HG03354 (cell line): ENCODE measurements at regions not wholly inside any gene's neighbourhood (a gene's known extent, or its start where the extent isn't known, plus 50 kb on each side); places are given as distances from the start of the nearest gene placed in this dataset.

Experiments
- ATAC-seq: cut with Tn5 transposase; IDR thresholded peaks from one replicate; pipeline ENCODE4 v1.9.1; 2021; ENCODE audit warnings: mild to moderate bottlenecking; ENCODE audit not compliant: unreplicated experiment, poor library complexity, severe bottlenecking

DNA sequence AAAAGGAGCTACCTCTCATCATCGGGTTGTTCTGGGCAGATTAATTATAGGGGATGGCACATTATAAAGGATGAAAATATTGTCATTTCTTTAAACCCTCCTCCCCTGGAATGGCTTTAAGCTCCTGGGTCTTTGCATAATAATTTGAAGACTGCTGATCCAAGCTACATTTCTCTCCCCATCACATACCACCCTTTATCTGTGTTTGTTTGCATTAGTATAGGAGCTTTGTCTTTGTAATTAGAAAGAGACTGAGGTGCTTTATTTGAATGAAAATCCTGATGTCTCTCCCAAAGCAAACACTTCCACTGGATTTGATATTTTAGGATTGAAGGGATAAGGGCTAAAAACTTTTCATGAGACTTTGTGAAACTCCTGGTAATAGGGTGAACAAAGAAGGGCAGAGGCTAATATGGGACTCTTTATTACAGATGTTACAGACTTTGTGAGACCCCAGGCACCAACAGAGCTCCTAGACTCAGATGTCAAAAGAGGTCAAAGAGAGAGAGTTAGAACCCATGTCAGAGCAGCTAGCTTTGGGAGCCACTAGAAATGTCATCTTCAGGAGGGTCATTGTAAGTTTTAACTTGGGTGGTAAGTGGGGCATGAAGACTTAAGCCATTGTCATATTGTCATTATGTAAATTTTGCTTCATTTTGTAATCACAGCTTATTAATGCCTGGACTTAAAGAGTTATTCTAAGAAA is 75.3 kb upstream of the RXFP2 start:
- ATAC-seq = no peak

DNA sequence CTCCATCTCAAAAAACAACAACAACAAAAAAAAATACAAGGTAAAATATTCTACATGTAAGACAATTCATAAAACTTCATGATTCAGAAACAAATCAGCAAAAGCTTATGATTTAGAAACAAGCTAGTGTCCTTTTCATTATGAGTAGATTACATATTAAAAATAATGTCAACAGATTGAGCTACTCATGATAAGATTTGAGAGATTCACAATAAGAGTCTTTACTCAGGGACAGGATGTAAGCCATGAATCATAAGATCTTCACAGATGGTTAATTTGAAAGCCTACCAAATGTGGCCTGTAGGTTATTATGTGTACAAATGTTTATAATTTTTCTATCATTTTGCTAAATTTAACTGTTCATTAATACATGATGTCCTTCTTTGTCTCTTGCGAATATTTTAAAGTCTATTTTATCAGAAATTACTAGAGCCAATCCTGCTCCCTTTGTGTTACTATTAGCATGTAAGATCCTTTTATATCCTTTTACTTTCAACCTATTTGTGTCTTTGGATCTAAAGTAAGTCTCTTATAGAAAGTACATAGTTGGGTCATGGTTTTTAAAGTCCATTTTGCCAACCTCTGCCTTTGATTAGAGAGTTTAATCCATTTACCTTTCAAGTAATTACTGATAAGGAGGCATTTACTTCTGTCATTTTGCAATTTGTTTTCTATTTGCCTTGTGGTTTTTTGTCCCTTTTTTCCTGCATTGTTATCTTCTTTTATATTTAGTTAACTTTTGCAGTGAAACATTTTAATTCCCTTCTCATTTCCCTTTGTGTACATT is 68.3 kb upstream of the RXFP2 start:
- no peak for ATAC-seq

DNA sequence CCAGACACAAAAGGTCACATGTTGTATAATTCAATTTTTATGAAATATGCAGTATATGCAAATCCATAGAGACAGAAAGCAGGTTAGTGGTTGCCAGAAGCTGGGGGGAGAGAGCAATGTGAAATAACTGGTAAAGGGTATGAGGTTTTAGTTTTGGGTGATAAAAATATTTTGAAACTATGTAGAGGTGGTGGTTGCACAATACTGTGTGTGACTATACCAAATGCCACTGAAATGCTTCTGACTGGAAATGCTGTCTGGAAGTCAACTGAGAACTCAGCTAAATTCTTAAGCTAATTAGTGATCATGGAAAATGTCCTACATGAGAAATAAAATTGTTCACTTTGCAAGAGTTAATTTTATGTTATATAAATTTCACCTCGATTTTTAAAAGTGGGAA is 65.3 kb upstream of the RXFP2 start:
- ATAC-seq = no peak

DNA sequence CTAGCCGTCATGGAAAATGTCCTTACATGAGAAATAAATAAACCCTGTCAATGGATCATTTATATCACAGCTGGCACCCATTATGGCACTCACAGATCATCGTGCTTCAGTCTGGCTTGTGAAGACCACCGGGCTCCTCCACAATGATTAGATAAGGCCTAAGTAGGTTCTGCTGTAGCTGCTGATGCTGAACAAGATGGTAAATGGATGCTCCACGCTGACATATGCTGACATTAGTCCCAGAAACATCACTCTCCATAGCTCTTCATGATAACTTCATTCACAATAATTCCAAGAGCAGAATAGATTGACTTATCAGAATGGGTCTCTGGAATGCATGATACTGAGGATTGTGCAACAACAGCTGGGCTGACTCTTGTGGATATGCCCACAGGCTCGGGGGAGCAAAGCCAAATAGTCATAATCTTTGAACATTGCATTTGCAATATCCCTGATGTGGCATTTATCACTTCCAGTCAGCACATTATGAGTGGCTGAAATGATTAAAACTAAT is 63.8 kb upstream of the RXFP2 start:
- ATAC-seq = no peak

DNA sequence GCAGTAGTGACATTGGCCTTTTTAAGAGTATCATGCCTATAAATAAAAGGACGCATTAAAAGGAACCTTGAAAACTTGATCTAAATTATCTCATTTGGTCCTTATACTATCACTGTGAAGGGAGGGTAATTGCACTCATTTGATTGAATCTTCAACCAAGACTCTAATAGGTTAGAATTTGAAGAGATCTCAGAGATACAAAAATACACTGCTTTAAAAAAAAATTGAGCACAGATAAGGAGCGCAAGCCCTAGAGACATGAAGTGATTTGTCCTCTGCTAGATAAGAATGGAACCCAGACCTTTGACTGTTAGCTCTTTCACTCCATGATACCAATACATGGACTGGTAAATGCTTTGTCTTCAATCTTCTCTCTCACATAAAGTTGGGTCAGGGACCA is 58.2 kb upstream of the RXFP2 start:
- ATAC-seq = no peak

DNA sequence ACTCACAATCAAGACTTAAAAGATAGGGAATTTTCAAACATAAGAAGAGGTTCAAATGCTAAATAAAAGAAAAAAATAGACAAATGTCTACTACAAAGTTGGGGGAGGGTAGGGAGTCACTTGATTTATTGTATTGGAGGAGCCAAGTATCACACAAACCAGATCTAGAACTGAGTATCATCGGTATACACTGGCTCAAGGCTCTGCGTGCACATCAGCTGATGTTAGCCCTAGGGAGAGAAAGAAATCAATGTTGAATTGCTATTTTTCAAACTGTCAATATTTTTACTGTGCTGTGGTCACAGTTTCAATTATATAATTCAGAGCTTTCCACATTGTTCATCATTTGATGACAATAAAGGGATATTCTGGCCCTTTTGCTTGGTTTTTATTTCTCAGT is 54.9 kb upstream of the RXFP2 start:
- ATAC-seq = no peak

DNA sequence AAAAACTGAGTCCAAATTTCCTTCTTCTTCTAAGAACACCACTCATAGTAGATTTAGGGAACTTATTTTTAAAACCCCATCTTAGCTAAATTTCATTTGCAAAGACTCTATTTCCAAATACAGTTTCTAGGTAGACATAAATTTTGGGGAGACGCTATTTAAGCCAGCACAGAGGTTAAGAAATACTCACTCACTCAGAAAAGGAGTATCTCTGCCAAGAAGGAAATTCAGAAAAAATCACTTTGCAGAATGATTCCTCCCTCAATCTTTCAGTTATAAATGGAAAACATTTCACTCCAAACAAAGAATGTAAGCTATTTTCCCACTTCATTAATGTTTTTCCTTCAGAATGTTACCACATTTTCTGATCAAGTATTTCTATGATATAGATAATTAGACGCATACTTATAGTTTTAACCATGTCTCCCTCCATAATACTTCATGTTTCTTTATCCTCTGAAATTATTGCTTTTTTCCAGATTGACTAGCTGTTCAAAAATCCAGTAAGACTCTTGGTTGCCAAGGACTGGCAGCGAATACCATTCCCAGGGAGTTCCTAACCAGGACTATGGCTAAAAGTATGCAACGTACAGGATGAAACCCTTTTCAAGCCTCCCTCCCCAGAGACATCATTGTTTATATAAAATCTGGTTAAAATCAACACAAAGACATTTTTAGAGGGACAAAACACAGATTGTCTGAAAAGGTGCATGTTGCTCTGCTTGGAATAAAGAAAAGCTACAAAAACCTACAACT is 52.5 kb upstream of the RXFP2 start:
- ATAC-seq = no peak
